ENCODE measurements at regions not wholly inside any gene's neighbourhood (a gene's known extent, or its start where the extent isn't known, plus 50 kb on each side); places are given as distances from the start of the nearest gene placed in this dataset.

DNA sequence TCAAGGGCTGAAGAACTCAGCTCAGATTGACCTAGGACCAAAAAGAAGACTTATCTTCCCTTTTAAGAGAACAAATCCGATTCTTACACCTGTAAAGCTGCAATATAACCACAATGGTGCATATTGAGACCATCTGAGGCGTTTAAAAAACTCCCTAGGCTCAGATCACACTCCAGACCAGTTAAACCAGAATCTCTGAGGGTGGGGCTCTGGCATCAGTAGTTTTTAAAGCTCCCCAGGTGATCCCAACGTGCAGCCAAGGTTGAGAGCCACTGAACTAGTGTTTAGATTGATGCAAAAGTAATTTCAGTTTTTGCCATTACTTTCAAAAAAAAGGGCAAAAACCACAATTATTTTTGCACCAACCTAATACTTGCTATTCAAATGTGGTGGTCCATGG lies 73.9 kb upstream of the GPM6B start:
- Histone ChIP-seq H3K27ac (no peak overlapping the region), H3K27me3 (no peaks in the 10 kb centered on the region), H3K9me3 (no peaks in the 10 kb centered on the region), H3K36me3 (no peaks in the 10 kb centered on the region), H3K4me1 (no peaks in the 10 kb centered on the region), H3K4me3 (no peak overlapping the region)
- DNase-seq = no peak
- intact Hi-C loops (cut with DNase I) = no loop called here
- no peak for ATAC-seq
- no peak for TF ChIP-seq CTCF (IDR thresholded peaks at IDR 0.05)

DNA sequence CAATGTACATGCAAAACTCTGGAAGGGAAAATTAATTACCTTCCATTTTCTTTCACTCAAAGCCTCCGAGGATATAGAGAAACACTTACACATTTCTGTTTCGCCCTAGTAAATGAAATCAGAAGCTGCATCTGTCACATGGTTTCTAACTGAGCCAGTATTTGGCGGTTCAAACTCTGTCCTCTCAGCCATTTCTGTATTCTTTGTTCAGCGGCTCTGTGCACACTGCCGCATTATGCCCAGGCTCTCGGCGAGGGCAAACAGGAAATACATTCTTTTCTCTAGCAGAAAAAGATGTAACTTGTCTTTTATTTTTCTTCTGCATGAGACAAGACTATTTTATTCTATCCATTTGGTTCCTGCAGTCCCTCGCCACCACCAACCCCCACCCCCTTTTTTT lies 71.4 kb upstream of the GPM6B start:
- Histone ChIP-seq H3K27me3 (no peaks in the 10 kb centered on the region), H3K36me3 (no peaks in the 10 kb centered on the region), H3K4me3 (no peak overlapping the region), H3K4me1 (no peaks in the 10 kb centered on the region), H3K27ac (no peak overlapping the region), H3K9me3 (no peaks in the 10 kb centered on the region)
- no peak for ATAC-seq
- intact Hi-C loops (cut with DNase I) = no loop called here
- no peak for DNase-seq
- no peak for TF ChIP-seq CTCF (IDR thresholded peaks at IDR 0.05)

GRCh38 chrX:13885591-13885990 lies 68.7 kb upstream of the GPM6B start:
- intact Hi-C loops (cut with DNase I) = no loop called here

GRCh38 chrX:13876652-13877051 lies 59.8 kb upstream of the GPM6B start:
- no peak for ATAC-seq
- intact Hi-C loops (cut with DNase I) = no loop called here
- H3K36me3 ChIP-seq = no peaks in the 10 kb centered on the region
- no peaks in the 10 kb centered on the region for H3K9me3 ChIP-seq
- TF ChIP-seq CTCF (IDR thresholded peaks at IDR 0.05) = no peak
- no peak for DNase-seq
- H3K4me3 ChIP-seq = no peak overlapping the region
- no peaks in the 10 kb centered on the region for H3K27me3 ChIP-seq
- no peaks in the 10 kb centered on the region for H3K4me1 ChIP-seq
- no peak overlapping the region for H3K27ac ChIP-seq

More at GRCh38 chrX:13885591-13885990, 68.7 kb upstream of the GPM6B start:
- Histone ChIP-seq H3K27ac (no peak overlapping the region), H3K27me3 (no peaks in the 10 kb centered on the region), H3K9me3 (no peaks in the 10 kb centered on the region), H3K4me1 (no peaks in the 10 kb centered on the region), H3K4me3 (no peak overlapping the region), H3K36me3 (no peaks in the 10 kb centered on the region)
- no peak for DNase-seq
- no peak for TF ChIP-seq CTCF (IDR thresholded peaks at IDR 0.05)
- no peak for ATAC-seq

- no peak for TF ChIP-seq CTCF (IDR thresholded peaks at IDR 0.05)
- Histone ChIP-seq H3K27ac (no peak overlapping the region), H3K4me1 (no peaks in the 10 kb centered on the region), H3K9me3 (no peaks in the 10 kb centered on the region), H3K27me3 (no peaks in the 10 kb centered on the region), H3K36me3 (no peaks in the 10 kb centered on the region), H3K4me3 (no peak overlapping the region)
- intact Hi-C loops (cut with DNase I) = no loop called here
- ATAC-seq (no peak), DNase-seq (no peak)
Measured at GRCh38 chrX:13875572-13875971, 58.7 kb upstream of the GPM6B start.

DNA sequence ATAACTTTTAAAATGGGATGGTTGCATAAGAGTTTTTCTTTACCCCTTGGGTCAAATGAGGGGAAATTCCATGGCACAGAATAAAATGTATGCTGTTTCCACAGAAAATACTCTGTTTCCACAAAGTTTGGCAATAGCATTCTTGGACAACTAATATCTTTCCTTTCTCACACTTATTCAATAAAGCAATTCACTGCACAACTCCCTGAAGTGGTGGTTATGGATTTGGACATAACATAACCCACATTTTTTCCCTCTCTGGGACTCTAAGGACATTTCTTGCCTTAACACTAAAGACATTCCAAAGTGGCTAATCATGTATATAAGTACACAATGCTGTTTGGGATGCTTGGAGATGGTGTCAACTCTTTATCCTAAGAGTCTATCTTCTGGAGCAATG lies 51.7 kb upstream of the GPM6B start:
- Histone ChIP-seq H3K9me3 (no peaks in the 10 kb centered on the region), H3K4me1 (no peaks in the 10 kb centered on the region), H3K27ac (no peak overlapping the region), H3K4me3 (no peak overlapping the region), H3K36me3 (no peaks in the 10 kb centered on the region), H3K27me3 (no peaks in the 10 kb centered on the region)
- no peak for DNase-seq
- ATAC-seq = no peak
- intact Hi-C loops (cut with DNase I) = no loop called here
- no peak for TF ChIP-seq CTCF (IDR thresholded peaks at IDR 0.05)

Data from upper lobe of right lung (tissue), 1 donor.